HG03571 (cell line): ENCODE measurements at regions not wholly inside any gene's neighbourhood (a gene's known extent, or its start where the extent isn't known, plus 50 kb on each side); places are given as distances from the start of the nearest gene placed in this dataset.
"Not testable (repeated sequence)": the region's sequence is repeated elsewhere in the genome, so short reads cannot be mapped to it uniquely, and the experiment has no call there.

Experiments
- ATAC-seq: cut with Tn5 transposase; IDR thresholded peaks from one replicate; pipeline ENCODE4 v1.9.1; 2021; ENCODE audit not compliant: unreplicated experiment

GRCh38 chr2:19656011-19656410 lies 245.8 kb downstream of the TTC32 start:
- no peak for ATAC-seq

- no peak for ATAC-seq
These were observed 247.3 kb downstream of the TTC32 start for GRCh38 chr2:19654310-19655090.

GRCh38 chr2:19653509-19653908 lies 248.3 kb downstream of the TTC32 start:
- ATAC-seq, result no peak

GRCh38 chr2:19652811-19653210 lies 249.0 kb downstream of the TTC32 start:
- no peak for ATAC-seq

GRCh38 chr2:19651466-19651865 lies 250.3 kb downstream of the TTC32 start:
- no peak for ATAC-seq

GRCh38 chr2:19649785-19650380 lies 251.9 kb downstream of the TTC32 start:
- no peak for ATAC-seq

- no peak for ATAC-seq
These were observed 252.6 kb downstream of the TTC32 start for GRCh38 chr2:19649142-19649541.

GRCh38 chr2:19648583-19648982 lies 253.2 kb downstream of the TTC32 start:
- ATAC-seq, result no peak

GRCh38 chr2:19646987-19647386 lies 254.8 kb downstream of the TTC32 start:
- ATAC-seq, result no peak

GRCh38 chr2:19644763-19645162 lies 257.0 kb downstream of the TTC32 start:
- no peak for ATAC-seq

- ATAC-seq, result no peak
These were observed 258.7 kb downstream of the TTC32 start for GRCh38 chr2:19643117-19643518.

- no peak for ATAC-seq
These were observed 259.3 kb downstream of the TTC32 start for GRCh38 chr2:19642501-19642900.

GRCh38 chr2:19635951-19636510 lies 265.8 kb downstream of the TTC32 start:
- ATAC-seq, result no peak

- ATAC-seq, result no peak
These were observed 269.3 kb downstream of the TTC32 start for GRCh38 chr2:19632403-19632991.

GRCh38 chr2:19631871-19632270 lies 269.9 kb downstream of the TTC32 start:
- ATAC-seq, result no peak

GRCh38 chr2:19630921-19631320 lies 270.9 kb downstream of the TTC32 start:
- no peak for ATAC-seq

- ATAC-seq, result no peak
These were observed 268.9 kb upstream of the OSR1 start for GRCh38 chr2:19627359-19627758.

GRCh38 chr2:19623488-19623887 lies 265.1 kb upstream of the OSR1 start:
- no peak for ATAC-seq

- no peak for ATAC-seq
These were observed 258.9 kb upstream of the OSR1 start for GRCh38 chr2:19617257-19617848.

GRCh38 chr2:19615402-19615801 lies 257.0 kb upstream of the OSR1 start:
- not testable (repeated sequence) for ATAC-seq

- no peak for ATAC-seq
These were observed 255.6 kb upstream of the OSR1 start for GRCh38 chr2:19614066-19614465.
